Fibroblast of pulmonary artery (primary cell): ENCODE measurements at regions not wholly inside any gene's neighbourhood (a gene's known extent, or its start where the extent isn't known, plus 50 kb on each side); places are given as distances from the start of the nearest gene placed in this dataset.

ENCODE experiments used
- DNase-seq: peaks from one replicate; pipeline ENCODE4 v3.0.0-alpha.2; 2010; ENCODE audit warnings: low read depth
- H3K4me3 ChIP-seq: replicated peaks from 2 replicates; pipeline ENCODE4 v1.5.1; 2011; ENCODE audit warnings: low read depth, mild to moderate bottlenecking, control low read depth, low read length, moderate library complexity
- CTCF ChIP-seq: IDR thresholded peaks from 2 replicates; pipeline ENCODE4 v1.5.1; 2011; ENCODE audit warnings: mild to moderate bottlenecking, control low read depth, low read length, inconsistent platforms; ENCODE audit errors: missing control alignments

GRCh38 chr4:164512124-164512523, 241.8 kb upstream of the SMIM31 start:
- DNase-seq = no peak
- H3K4me3 ChIP-seq = no peak overlapping the region
- TF ChIP-seq CTCF = no peak

GRCh38 chr4:164514765-164515164, 239.2 kb upstream of the SMIM31 start:
- no peak for TF ChIP-seq CTCF
- no peak overlapping the region for H3K4me3 ChIP-seq
- no peak for DNase-seq

GRCh38 chr4:164524789-164525188, 229.1 kb upstream of the SMIM31 start:
- DNase-seq = no peak
- no peak for TF ChIP-seq CTCF
- H3K4me3 ChIP-seq = no peak overlapping the region

GRCh38 chr4:164526933-164527583, 226.9 kb upstream of the SMIM31 start:
- no peak for DNase-seq
- H3K4me3 ChIP-seq = no peak overlapping the region
- no peak for TF ChIP-seq CTCF

GRCh38 chr4:164529058-164529457, 224.9 kb upstream of the SMIM31 start:
- H3K4me3 ChIP-seq = no peak overlapping the region
- no peak for DNase-seq
- TF ChIP-seq CTCF = no peak

- no peak overlapping the region for H3K4me3 ChIP-seq
- no peak for DNase-seq
- TF ChIP-seq CTCF = no peak
Observed at GRCh38 chr4:164529486-164529885, 224.4 kb upstream of the SMIM31 start.

- TF ChIP-seq CTCF = no peak
- no peak for DNase-seq
- H3K4me3 ChIP-seq = no peak overlapping the region
Observed at GRCh38 chr4:164531336-164531735, 222.6 kb upstream of the SMIM31 start.
